GM06990 (cell line): ENCODE measurements at regions not wholly inside any gene's neighbourhood (a gene's known extent, or its start where the extent isn't known, plus 50 kb on each side); places are given as distances from the start of the nearest gene placed in this dataset.

Experiments
- DNase-seq: peaks from one replicate; pipeline ENCODE4 v3.0.0-alpha.2; 2011; ENCODE audit not compliant: insufficient read length; ENCODE audit errors: extremely low read depth
- H3K27me3 ChIP-seq: replicated peaks from 2 replicates; pipeline ENCODE4 v1.6.0; 2011; ENCODE audit warnings: low read length; ENCODE audit not compliant: control insufficient read depth, insufficient read depth
- H3K36me3 ChIP-seq: 2 replicates; pipeline ENCODE4 v1.5.1; 2011; ENCODE audit warnings: low read length; ENCODE audit not compliant: control insufficient read depth, insufficient read depth
- H3K4me3 ChIP-seq: replicated peaks from 2 replicates; pipeline ENCODE4 v1.5.1; 2011; ENCODE audit warnings: low read depth, mild to moderate bottlenecking, control low read depth, low read length
- CTCF ChIP-seq: IDR thresholded peaks from 2 replicates; pipeline ENCODE4 v1.5.1; 2011; ENCODE audit warnings: low read length, control low read depth, mild to moderate bottlenecking, inconsistent platforms; ENCODE audit not compliant: insufficient read depth, poor library complexity, severe bottlenecking

- Histone ChIP-seq H3K36me3 (no peaks in the 10 kb centered on the region), H3K4me3 (no peak overlapping the region), H3K27me3 (no peaks in the 10 kb centered on the region)
- no peak for DNase-seq
- TF ChIP-seq CTCF: no peak
Measured at GRCh38 chrX:122113376-122113775, 1066.0 kb downstream of the GLUD2 start.

GRCh38 chrX:122113896-122114295 is 1066.5 kb downstream of the GLUD2 start:
- no peak for TF ChIP-seq CTCF
- no peaks in the 10 kb centered on the region for H3K27me3 ChIP-seq
- H3K4me3 ChIP-seq: no peak overlapping the region
- no peaks in the 10 kb centered on the region for H3K36me3 ChIP-seq
- DNase-seq: no peak

GRCh38 chrX:122115604-122116003 is 1068.2 kb downstream of the GLUD2 start:
- H3K36me3 ChIP-seq: no peaks in the 10 kb centered on the region
- no peak for DNase-seq
- no peak for TF ChIP-seq CTCF
- H3K27me3 ChIP-seq: no peaks in the 10 kb centered on the region
- no peak overlapping the region for H3K4me3 ChIP-seq

- DNase-seq: no peak
- TF ChIP-seq CTCF: no peak
Measured at GRCh38 chrX:122119361-122119760, 1064.7 kb upstream of the GRIA3 start.

GRCh38 chrX:122122274-122122673 is 1061.8 kb upstream of the GRIA3 start:
- no peak overlapping the region for H3K4me3 ChIP-seq
- no peaks in the 10 kb centered on the region for H3K27me3 ChIP-seq
- no peaks in the 10 kb centered on the region for H3K36me3 ChIP-seq
- no peak for DNase-seq
- TF ChIP-seq CTCF: no peak

More at GRCh38 chrX:122119361-122119760, 1064.7 kb upstream of the GRIA3 start:
- Histone ChIP-seq H3K4me3 (no peak overlapping the region), H3K27me3 (no peaks in the 10 kb centered on the region), H3K36me3 (no peaks in the 10 kb centered on the region)

- no peak for TF ChIP-seq CTCF
- H3K4me3 ChIP-seq: no peak overlapping the region
- no peaks in the 10 kb centered on the region for H3K36me3 ChIP-seq
- DNase-seq: no peak
- no peaks in the 10 kb centered on the region for H3K27me3 ChIP-seq
Measured at GRCh38 chrX:122133478-122133877, 1050.6 kb upstream of the GRIA3 start.
